ENCODE measurements at regions not wholly inside any gene's neighbourhood (a gene's known extent, or its start where the extent isn't known, plus 50 kb on each side); places are given as distances from the start of the nearest gene placed in this dataset.

DNA sequence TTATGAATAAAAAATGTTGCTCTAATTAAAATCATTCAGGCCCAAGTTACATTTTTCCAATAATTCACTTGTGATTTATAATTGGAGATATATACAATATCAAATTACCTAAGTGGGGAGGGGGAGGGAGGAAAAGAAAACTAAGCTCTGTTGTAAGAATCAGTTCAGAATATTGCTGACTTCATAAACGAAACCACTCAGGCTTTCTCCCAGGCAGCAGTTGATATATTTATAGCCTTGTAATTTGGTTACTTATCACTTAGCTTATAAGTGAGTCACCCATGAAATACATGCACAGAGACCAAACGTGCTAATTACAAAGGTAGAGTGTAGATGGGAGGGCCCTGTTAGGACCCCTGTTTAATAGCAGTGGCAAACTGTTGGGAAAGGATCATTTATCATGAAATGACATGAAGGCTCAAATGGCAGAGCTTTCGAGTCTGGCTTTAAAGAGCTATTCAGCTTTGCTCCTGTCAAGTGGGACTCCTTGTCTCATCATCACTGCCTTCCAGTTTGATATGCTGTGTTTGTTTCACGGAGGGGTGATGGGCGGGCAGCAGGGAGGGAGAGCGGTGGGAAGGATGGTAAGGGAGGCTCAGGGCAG is 105.6 kb upstream of the PGRMC2 start:
- no peak for TF ChIP-seq EZH2phosphoT487 (IDR thresholded peaks at IDR 0.05; ENCODE audit: low read depth, severe bottlenecking, unreplicated experiment)
- TF ChIP-seq EZH2 (IDR thresholded peaks at IDR 0.05; ENCODE audit: borderline replicate concordance), result no peak
- TF ChIP-seq, protein P1, sequence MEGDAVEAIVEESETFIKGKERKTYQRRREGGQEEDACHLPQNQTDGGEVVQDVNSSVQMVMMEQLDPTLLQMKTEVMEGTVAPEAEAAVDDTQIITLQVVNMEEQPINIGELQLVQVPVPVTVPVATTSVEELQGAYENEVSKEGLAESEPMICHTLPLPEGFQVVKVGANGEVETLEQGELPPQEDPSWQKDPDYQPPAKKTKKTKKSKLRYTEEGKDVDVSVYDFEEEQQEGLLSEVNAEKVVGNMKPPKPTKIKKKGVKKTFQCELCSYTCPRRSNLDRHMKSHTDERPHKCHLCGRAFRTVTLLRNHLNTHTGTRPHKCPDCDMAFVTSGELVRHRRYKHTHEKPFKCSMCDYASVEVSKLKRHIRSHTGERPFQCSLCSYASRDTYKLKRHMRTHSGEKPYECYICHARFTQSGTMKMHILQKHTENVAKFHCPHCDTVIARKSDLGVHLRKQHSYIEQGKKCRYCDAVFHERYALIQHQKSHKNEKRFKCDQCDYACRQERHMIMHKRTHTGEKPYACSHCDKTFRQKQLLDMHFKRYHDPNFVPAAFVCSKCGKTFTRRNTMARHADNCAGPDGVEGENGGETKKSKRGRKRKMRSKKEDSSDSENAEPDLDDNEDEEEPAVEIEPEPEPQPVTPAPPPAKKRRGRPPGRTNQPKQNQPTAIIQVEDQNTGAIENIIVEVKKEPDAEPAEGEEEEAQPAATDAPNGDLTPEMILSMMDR (IDR thresholded peaks at IDR 0.05; ENCODE audit: poor library complexity), result no peak
- no peaks in the 10 kb centered on the region for H3K27me3 ChIP-seq
- H3K9me3 ChIP-seq (ENCODE audit: low read depth), result no peaks in the 10 kb centered on the region
- H3K4me1 ChIP-seq (ENCODE audit: insufficient read depth), result peaks cover 9% of the 10 kb centered on the region
- DNase-seq (ENCODE audit: low spot score), result no peak
- H2AFZ ChIP-seq, result peak overlapping the region; percentile 2
- peak overlapping the region; percentile 35 for H3K27ac ChIP-seq
- no peaks in the 10 kb centered on the region for H3K9me2 ChIP-seq (replicated peaks; ENCODE audit: insufficient read depth)
- no peaks in the 10 kb centered on the region for H4K20me1 ChIP-seq (ENCODE audit: insufficient read depth, poor library complexity, severe bottlenecking)
- no peaks in the 10 kb centered on the region for H3K36me3 ChIP-seq (replicated peaks; ENCODE audit: insufficient read depth, low read depth)
- no peak overlapping the region for H3K4me3 ChIP-seq
- peak overlapping the region; percentile 22 for H3K4me2 ChIP-seq
- H3K79me2 ChIP-seq, result no peaks in the 10 kb centered on the region
- 33% methylated on average over 6 of the region's 6 CpGs for WGBS (ENCODE audit: low lambda C conversion rate, missing lambda C conversion rate)

DNA sequence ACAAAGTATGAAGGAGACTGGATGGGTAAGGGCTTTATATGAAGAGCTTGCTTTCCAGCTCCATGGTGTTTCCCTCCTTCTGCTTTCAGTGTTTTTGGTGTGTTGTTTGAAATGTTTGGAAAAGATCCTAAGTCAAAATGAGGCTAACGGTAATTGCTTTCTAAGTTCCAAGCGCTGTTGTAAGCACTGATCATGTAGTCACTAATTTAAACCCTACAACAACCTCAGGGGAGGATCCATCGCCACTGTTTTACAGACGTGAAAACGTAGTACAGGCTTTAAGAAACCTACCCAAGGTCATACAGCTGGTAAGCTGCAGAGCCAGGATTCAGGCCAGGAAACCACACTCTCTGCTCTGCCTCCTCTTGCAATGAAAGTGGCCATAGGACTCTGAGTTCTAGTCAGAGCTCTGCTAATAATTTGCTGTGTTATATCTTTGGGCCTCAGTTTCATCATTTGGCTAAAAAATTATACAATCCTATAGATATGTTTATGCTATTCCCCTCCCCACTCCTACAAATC is 102.9 kb upstream of the PGRMC2 start:
- 89% methylated on average over 5 of the region's 5 CpGs for WGBS (ENCODE audit: low lambda C conversion rate, missing lambda C conversion rate)

DNA sequence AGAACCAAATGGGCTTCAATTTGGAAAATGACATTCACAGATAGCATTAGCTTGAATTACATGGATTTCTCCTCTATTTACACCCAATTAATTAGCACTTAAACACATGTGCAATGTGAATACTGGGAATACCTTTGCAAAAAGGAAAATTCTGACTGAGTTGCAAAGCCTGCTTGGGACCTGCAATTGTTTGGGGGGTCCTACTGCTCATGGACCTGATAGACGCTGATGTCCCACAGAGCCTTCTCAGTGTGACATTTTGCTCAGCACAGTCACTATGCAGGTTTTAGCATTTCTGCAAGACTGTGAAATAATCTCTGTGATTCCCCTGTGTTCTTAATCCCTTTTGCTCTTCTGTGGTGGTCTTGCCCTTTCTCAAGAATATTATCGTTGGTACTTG is 101.2 kb upstream of the PGRMC2 start:
- no peaks in the 10 kb centered on the region for H3K79me2 ChIP-seq
- H3K27me3 ChIP-seq, result no peaks in the 10 kb centered on the region
- H3K36me3 ChIP-seq (replicated peaks; ENCODE audit: insufficient read depth, low read depth), result no peaks in the 10 kb centered on the region
- no peak overlapping the region for H3K4me2 ChIP-seq
- H4K20me1 ChIP-seq (ENCODE audit: insufficient read depth, poor library complexity, severe bottlenecking), result no peaks in the 10 kb centered on the region
- no peak overlapping the region for H3K4me3 ChIP-seq
- TF ChIP-seq EZH2phosphoT487 (IDR thresholded peaks at IDR 0.05; ENCODE audit: low read depth, severe bottlenecking, unreplicated experiment) (no peak), EZH2 (IDR thresholded peaks at IDR 0.05; ENCODE audit: borderline replicate concordance) (no peak)
- TF ChIP-seq, protein P1 (IDR thresholded peaks at IDR 0.05; ENCODE audit: poor library complexity), result no peak
- no peak overlapping the region for H3K27ac ChIP-seq
- H3K4me1 ChIP-seq (ENCODE audit: insufficient read depth), result peaks cover 22% of the 10 kb centered on the region
- no peak overlapping the region for H2AFZ ChIP-seq
- DNase-seq (ENCODE audit: low spot score), result no peak
- H3K9me2 ChIP-seq (replicated peaks; ENCODE audit: insufficient read depth), result no peaks in the 10 kb centered on the region
- H3K9me3 ChIP-seq (ENCODE audit: low read depth), result no peaks in the 10 kb centered on the region
- 78% methylated on average over 2 of the region's 2 CpGs for WGBS (ENCODE audit: low lambda C conversion rate, missing lambda C conversion rate)

More for the DNA sequence above, 102.9 kb upstream of the PGRMC2 start:
- H3K27ac ChIP-seq, result no peak overlapping the region
- no peak overlapping the region for H2AFZ ChIP-seq
- DNase-seq (ENCODE audit: low spot score), result no peak
- H3K9me2 ChIP-seq (replicated peaks; ENCODE audit: insufficient read depth), result no peaks in the 10 kb centered on the region
- TF ChIP-seq, protein P1 (IDR thresholded peaks at IDR 0.05; ENCODE audit: poor library complexity), result no peak
- TF ChIP-seq EZH2phosphoT487 (IDR thresholded peaks at IDR 0.05; ENCODE audit: low read depth, severe bottlenecking, unreplicated experiment) (no peak), EZH2 (IDR thresholded peaks at IDR 0.05; ENCODE audit: borderline replicate concordance) (no peak)
- no peaks in the 10 kb centered on the region for H3K36me3 ChIP-seq (replicated peaks; ENCODE audit: insufficient read depth, low read depth)
- no peaks in the 10 kb centered on the region for H3K27me3 ChIP-seq
- H3K4me2 ChIP-seq, result no peak overlapping the region
- no peaks in the 10 kb centered on the region for H4K20me1 ChIP-seq (ENCODE audit: insufficient read depth, poor library complexity, severe bottlenecking)
- H3K4me3 ChIP-seq, result no peak overlapping the region
- peaks cover 16% of the 10 kb centered on the region for H3K4me1 ChIP-seq (ENCODE audit: insufficient read depth)
- no peaks in the 10 kb centered on the region for H3K9me3 ChIP-seq (ENCODE audit: low read depth)
- no peaks in the 10 kb centered on the region for H3K79me2 ChIP-seq

Measured in hepatocyte (in vitro differentiated cells).